ENCODE measurements at regions not wholly inside any gene's neighbourhood (a gene's known extent, or its start where the extent isn't known, plus 50 kb on each side); places are given as distances from the start of the nearest gene placed in this dataset.
"Not testable (repeated sequence)": the region's sequence is repeated elsewhere in the genome, so short reads cannot be mapped to it uniquely, and the experiment has no call there.

DNA sequence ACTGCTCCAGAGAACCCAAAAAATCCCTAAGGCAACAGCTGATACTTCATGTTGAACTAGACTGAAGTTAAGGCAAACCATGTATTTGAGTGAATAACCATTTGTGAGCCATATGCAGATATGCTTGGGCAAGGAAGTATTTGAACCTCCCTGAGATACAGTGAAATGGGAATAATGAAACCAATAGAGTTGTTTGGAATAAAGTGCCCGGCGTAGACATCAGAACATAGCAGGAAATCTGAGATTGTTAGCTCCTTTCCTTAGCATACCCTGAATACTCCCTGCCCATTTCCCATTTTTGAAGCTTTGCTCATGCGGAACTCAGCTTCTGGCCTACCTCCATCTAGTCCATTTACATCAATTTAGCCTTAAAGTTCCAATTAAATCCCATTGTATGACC, 611.9 kb downstream of the EFNA5 start:
- no peak for DNase-seq

GRCh38 chr5:107058235-107058634, 612.5 kb downstream of the EFNA5 start:
- no peak for DNase-seq

- no peak for DNase-seq
Measured at GRCh38 chr5:107056278-107056677, 614.5 kb downstream of the EFNA5 start.

- DNase-seq = no peak
Measured at GRCh38 chr5:107047048-107047447, 623.7 kb downstream of the EFNA5 start.

GRCh38 chr5:107043665-107044064, 627.1 kb downstream of the EFNA5 start:
- no peak for DNase-seq

- no peak for DNase-seq
Measured at GRCh38 chr5:107040907-107041306, 629.8 kb downstream of the EFNA5 start.

DNA sequence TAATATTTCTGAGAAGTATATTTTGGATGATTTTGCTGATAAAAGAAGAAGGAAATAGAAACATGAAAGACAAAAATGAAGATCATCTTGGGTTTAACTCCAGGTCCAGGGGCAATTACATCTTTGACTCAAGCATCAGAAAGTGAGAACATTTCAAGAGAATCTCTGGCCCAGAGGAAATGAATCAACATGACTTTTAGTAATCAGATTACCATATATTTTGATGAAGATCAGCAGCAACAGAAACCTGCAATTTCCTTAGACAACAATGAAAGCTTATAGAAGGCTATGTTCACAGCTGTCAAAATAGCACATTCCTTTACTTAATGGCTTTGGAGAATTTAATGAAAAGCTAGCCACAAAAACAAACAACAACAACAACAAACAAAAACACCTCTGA, 638.1 kb downstream of the EFNA5 start:
- DNase-seq = no peak

GRCh38 chr5:107028938-107029337, 641.8 kb downstream of the EFNA5 start:
- no peak for DNase-seq

GRCh38 chr5:107025712-107026497, 644.8 kb downstream of the EFNA5 start:
- DNase-seq = no peak

DNA sequence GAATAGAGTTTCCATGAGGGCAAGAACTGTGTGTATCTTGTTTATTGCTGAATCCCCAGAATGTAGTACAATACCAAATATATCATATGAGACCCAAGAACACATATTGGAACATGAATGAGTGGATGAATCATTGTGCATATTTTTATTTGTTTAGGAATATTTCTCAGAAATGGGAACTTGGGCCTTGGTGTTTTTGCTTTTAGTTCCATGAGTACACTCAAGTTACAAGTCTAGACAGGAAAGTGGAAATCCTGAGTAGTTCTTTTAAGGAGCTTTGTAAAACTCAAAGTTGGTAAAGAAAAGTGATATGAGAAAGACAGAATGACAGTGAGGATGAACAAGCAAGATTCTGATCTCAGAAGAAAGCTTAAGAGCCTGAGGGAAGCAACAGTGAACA, 647.0 kb downstream of the EFNA5 start:
- no peak for DNase-seq

GRCh38 chr5:107021575-107021974, 649.2 kb downstream of the EFNA5 start:
- DNase-seq = no peak

- DNase-seq = no peak
Measured at GRCh38 chr5:107020626-107021025, 650.1 kb downstream of the EFNA5 start.

- no peak for DNase-seq
Measured at GRCh38 chr5:107017616-107018015, 653.1 kb downstream of the EFNA5 start.

DNA sequence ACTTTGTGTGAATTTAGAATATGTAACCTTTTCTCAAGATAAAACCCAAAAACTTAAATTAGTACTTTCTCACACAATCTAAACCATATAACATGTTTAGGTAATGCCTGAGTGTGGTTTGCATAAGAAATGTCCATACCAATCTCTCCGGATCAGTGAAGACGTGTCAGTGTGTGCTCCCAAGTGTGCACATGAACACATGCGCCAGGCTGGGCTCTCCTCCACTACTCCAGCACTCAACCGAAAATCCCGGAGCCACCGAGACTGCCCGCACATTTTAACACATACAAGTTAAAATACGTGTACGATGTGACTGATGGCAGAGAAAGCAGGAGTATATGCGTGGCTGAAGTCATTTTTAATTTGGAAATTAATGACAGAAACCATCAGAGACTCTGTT, 658.4 kb downstream of the EFNA5 start:
- DNase-seq = no peak

GRCh38 chr5:107011605-107012004, 659.1 kb downstream of the EFNA5 start:
- no peak for DNase-seq

- no peak for DNase-seq
Measured at GRCh38 chr5:107010060-107010459, 660.7 kb downstream of the EFNA5 start.

DNA sequence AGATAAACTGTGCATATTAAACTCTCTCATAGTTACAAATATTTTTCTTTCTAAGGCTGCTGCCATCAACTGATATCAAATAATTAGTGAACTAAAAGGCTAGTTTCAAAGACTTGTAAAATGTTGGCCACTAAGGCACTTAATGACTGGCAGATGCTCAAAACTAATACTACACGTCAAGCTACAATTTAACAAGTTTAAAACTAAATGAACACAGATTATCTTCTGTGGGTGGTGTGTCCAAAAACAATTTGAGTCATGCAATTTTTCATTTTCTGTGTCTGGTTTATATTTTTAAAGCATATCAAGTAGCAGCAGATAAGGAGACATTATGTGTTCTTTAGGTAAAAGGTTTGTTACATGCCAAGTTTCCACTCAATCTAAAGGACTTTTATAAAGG, 665.1 kb downstream of the EFNA5 start:
- no peak for DNase-seq

DNA sequence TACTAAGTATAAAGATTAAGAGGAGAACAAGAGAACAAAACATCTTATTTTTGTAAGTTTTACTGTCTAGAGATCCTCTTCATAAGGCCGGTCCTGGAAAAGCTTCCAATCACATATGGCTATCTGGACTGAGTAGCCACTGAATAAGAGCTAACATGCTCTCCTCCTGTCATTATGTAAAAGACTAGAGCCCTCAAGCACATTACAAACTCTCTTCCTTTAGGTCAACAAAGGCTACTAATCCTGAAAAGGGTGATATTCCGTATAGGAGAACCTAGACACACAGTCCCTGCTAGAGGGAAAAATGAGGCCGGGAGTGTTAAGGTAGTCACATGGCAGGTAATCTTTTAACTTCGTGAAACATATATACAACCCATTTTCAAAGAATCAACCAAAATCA, 665.6 kb downstream of the EFNA5 start:
- DNase-seq = no peak

- no peak for DNase-seq
Measured at GRCh38 chr5:107002115-107002514, 668.6 kb downstream of the EFNA5 start.

GRCh38 chr5:106999506-106999905, 671.2 kb downstream of the EFNA5 start:
- DNase-seq = not testable (repeated sequence)

DNA sequence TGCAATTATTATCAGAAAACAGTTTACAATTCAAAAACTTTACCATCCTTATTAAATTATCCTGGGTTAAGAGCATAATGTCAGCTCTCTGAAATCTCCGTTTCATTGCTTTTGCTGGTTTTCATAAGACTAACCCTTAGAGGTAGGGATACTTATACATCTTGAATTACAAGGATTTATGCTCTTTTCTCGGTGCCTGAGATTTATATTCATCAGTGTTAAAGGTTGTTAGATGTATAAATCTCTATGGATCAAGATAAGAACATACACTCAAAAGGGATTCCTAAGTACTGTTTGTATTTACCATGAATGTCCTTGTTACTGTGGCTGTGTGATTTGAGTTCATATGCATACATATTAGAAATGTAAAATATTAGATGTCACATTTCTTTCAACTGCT, 684.7 kb downstream of the EFNA5 start:
- no peak for DNase-seq

GRCh38 chr5:106985174-106985573, 685.6 kb downstream of the EFNA5 start:
- DNase-seq = no peak

DNA sequence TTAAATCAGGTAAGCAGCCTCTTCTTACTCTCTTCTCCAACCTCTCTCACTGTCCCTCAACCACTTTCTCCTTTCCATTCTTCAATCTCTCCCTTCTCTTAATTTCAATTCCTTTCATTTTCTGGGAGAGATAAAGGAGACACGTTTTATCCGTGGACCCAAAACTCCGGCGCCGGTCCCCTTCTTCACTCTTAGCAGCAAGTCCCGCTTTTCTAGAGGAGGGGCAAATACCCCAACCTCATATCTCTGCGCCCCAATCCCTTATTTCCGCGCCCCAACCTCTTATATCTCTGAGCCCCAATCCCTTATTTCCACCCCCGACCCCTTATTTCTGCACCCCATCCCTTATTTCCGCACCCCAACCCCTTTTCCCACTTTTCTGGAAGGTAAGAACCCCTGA, 691.6 kb downstream of the EFNA5 start:
- not testable (repeated sequence) for DNase-seq

GRCh38 chr5:106978582-106979165, 692.1 kb downstream of the EFNA5 start:
- DNase-seq = not testable (repeated sequence)

GRCh38 chr5:106976363-106976762, 694.4 kb downstream of the EFNA5 start:
- no peak for DNase-seq
